ENCODE measurements at regions not wholly inside any gene's neighbourhood (a gene's known extent, or its start where the extent isn't known, plus 50 kb on each side); places are given as distances from the start of the nearest gene placed in this dataset.

GRCh38 chr21:28769683-28770082 lies 223.0 kb downstream of the LTN1 start:
- Histone ChIP-seq H3K27ac (no peak overlapping the region), H3K27me3 (no peaks in the 10 kb centered on the region), H3K4me3 (no peak overlapping the region), H3K4me1 (ENCODE audit: low read depth) (peaks cover 40% of the 10 kb centered on the region), H3K9me3 (ENCODE audit: low read depth) (no peaks in the 10 kb centered on the region), H3K36me3 (no peaks in the 10 kb centered on the region)
- TF ChIP-seq CTCF (IDR thresholded peaks at IDR 0.05; ENCODE audit: low read depth, low read length), result no peak
- no peak for DNase-seq (ENCODE audit: low read depth in 1 of 2, low spot score in 1 of 2)

GRCh38 chr21:28768753-28769152 lies 223.9 kb downstream of the LTN1 start:
- Histone ChIP-seq H3K27me3 (no peaks in the 10 kb centered on the region), H3K4me3 (no peak overlapping the region), H3K4me1 (ENCODE audit: low read depth) (peaks cover 41% of the 10 kb centered on the region), H3K36me3 (no peaks in the 10 kb centered on the region), H3K27ac (no peak overlapping the region), H3K9me3 (ENCODE audit: low read depth) (no peaks in the 10 kb centered on the region)
- no peak for TF ChIP-seq CTCF (IDR thresholded peaks at IDR 0.05; ENCODE audit: low read depth, low read length)
- DNase-seq (ENCODE audit: low read depth in 1 of 2, low spot score in 1 of 2), result no peak

GRCh38 chr21:28767523-28767922 lies 225.2 kb downstream of the LTN1 start:
- Histone ChIP-seq H3K27ac (no peak overlapping the region), H3K9me3 (ENCODE audit: low read depth) (no peaks in the 10 kb centered on the region), H3K27me3 (no peaks in the 10 kb centered on the region), H3K4me1 (ENCODE audit: low read depth) (peaks cover 29% of the 10 kb centered on the region), H3K4me3 (no peak overlapping the region), H3K36me3 (no peaks in the 10 kb centered on the region)
- no peak for DNase-seq (ENCODE audit: low read depth in 1 of 2, low spot score in 1 of 2)
- no peak for TF ChIP-seq CTCF (IDR thresholded peaks at IDR 0.05; ENCODE audit: low read depth, low read length)

GRCh38 chr21:28763809-28764418 lies 228.8 kb downstream of the LTN1 start:
- DNase-seq (ENCODE audit: low read depth in 1 of 2, low spot score in 1 of 2), result no peak
- peak overlapping the region; percentile 71 for H3K27ac ChIP-seq
- H3K9me3 ChIP-seq (ENCODE audit: low read depth), result no peaks in the 10 kb centered on the region
- no peaks in the 10 kb centered on the region for H3K36me3 ChIP-seq
- H3K4me1 ChIP-seq (ENCODE audit: low read depth), result peaks cover 18% of the 10 kb centered on the region
- no peaks in the 10 kb centered on the region for H3K27me3 ChIP-seq
- H3K4me3 ChIP-seq, result no peak overlapping the region
- no peak for TF ChIP-seq CTCF (IDR thresholded peaks at IDR 0.05; ENCODE audit: low read depth, low read length)

GRCh38 chr21:28762357-28762735 lies 230.3 kb downstream of the LTN1 start:
- TF ChIP-seq CTCF (IDR thresholded peaks at IDR 0.05; ENCODE audit: low read depth, low read length), result no peak
- Histone ChIP-seq H3K27me3 (no peaks in the 10 kb centered on the region), H3K9me3 (ENCODE audit: low read depth) (no peaks in the 10 kb centered on the region), H3K27ac (no peak overlapping the region), H3K4me3 (no peak overlapping the region), H3K4me1 (ENCODE audit: low read depth) (peaks cover 28% of the 10 kb centered on the region), H3K36me3 (no peaks in the 10 kb centered on the region)
- no peak for DNase-seq (ENCODE audit: low read depth in 1 of 2, low spot score in 1 of 2)
